ENCODE measurements at regions not wholly inside any gene's neighbourhood (a gene's known extent, or its start where the extent isn't known, plus 50 kb on each side); places are given as distances from the start of the nearest gene placed in this dataset.
"Not testable (repeated sequence)": the region's sequence is repeated elsewhere in the genome, so short reads cannot be mapped to it uniquely, and the experiment has no call there.

- TF ChIP-seq CTCF (IDR thresholded peaks at IDR 0.05) = no peak
- no peaks in the 10 kb centered on the region for H3K27me3 ChIP-seq (ENCODE audit: control insufficient read depth in 1 of 2, insufficient read depth in 2 of 2, low read length in 2 of 2)
- DNase-seq (no peak), ATAC-seq (ENCODE audit: poor library complexity) (no peak)
- H3K36me3 ChIP-seq (ENCODE audit: insufficient read depth, low read length) = no peaks in the 10 kb centered on the region
- no peaks in the 10 kb centered on the region for H3K4me1 ChIP-seq (ENCODE audit: insufficient read depth, low read length)
- H3K4me3 ChIP-seq (ENCODE audit: low read length) = no peak overlapping the region
- Mint-ChIP-seq H3K4me1 (ENCODE audit: low read depth) (no peaks in the 10 kb centered on the region), H3K27ac (no peak overlapping the region), H3K36me3 (ENCODE audit: low read depth) (no peaks in the 10 kb centered on the region), H3K27me3 (no peaks in the 10 kb centered on the region), H3K9me3 (peaks cover 7% of the 10 kb centered on the region), H3K4me3 (no peak overlapping the region)
- no peak overlapping the region for H3K27ac ChIP-seq (ENCODE audit: low read depth in 1 of 2, low read length in 2 of 2)
- peaks cover 0 to 3% of the 10 kb centered on the region in 2 experiments for H3K9me3 ChIP-seq (ENCODE audit: control insufficient read depth in 1 of 2, insufficient read depth in 1 of 2, low read length in 2 of 2)
- POLR2A ChIA-PET = no interaction called here
- CTCF ChIA-PET = no interaction called here
- intact Hi-C loops (cut with DNase I, micrococcal nuclease) = loop anchor here in 1 of 2 experiments (10.0 kb wide), 1 partner anchor 58 kb away; no protein-coding TSS in a partner anchor
Measured at GRCh38 chr14:83632375-83632774, 1897.6 kb upstream of the FLRT2 start.

DNA sequence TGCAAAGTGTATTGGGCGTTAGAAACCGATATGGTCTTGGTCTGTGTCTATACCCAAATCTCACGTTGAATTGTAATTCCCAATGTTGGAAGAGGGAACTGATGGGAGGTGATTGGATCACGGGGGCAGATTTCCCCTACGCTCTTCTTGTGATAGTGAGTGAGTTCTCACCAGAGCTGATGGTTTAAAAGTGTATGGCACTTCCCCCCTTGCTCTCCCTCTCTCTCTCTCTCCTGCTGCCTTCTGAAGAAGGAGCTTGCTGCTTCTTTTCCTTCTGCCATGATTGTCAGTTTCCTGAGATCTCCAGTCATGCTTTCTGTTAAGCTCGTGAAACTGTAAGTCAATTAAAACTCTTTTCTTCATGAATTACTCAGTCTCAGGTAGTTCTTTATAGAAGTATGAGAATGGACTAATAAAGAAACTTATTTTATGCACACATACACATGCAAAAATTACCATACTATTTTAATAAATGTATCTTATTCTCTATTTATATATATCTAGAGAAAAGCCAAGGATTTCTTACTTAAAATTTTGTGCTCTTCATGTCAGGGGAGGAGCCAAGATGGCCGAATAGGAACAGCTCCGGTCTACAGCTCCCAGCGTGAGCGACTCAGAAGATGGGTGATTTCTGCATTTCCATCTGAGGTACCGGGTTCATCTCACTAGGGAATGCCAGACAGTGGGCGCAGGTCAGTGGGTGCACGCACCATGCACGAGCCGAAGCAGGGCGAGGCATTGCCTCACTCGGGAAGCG, 1891.0 kb upstream of the FLRT2 start:
- H3K27ac ChIP-seq (ENCODE audit: low read depth in 1 of 2, low read length in 2 of 2) = no peak overlapping the region
- intact Hi-C loops (cut with DNase I, micrococcal nuclease) = loop anchor here in 1 of 2 experiments (10.0 kb wide), 1 partner anchor 64 kb away; no protein-coding TSS in a partner anchor
- no peaks in the 10 kb centered on the region for H3K36me3 ChIP-seq (ENCODE audit: insufficient read depth, low read length)
- ChIA-PET POLR2A (no interaction called here), CTCF (no interaction called here)
- ATAC-seq (ENCODE audit: poor library complexity) = no peak
- Mint-ChIP-seq H3K4me1 (ENCODE audit: low read depth) (no peaks in the 10 kb centered on the region), H3K9me3 (no peaks in the 10 kb centered on the region), H3K4me3 (no peak overlapping the region), H3K27me3 (no peaks in the 10 kb centered on the region), H3K36me3 (ENCODE audit: low read depth) (no peaks in the 10 kb centered on the region), H3K27ac (no peak overlapping the region)
- no peaks in the 10 kb centered on the region for H3K27me3 ChIP-seq (ENCODE audit: control insufficient read depth in 1 of 2, insufficient read depth in 2 of 2, low read length in 2 of 2)
- no peak overlapping the region for H3K4me3 ChIP-seq (ENCODE audit: low read length)
- peaks cover 0 to 7% of the 10 kb centered on the region in 2 experiments for H3K9me3 ChIP-seq (ENCODE audit: control insufficient read depth in 1 of 2, insufficient read depth in 1 of 2, low read length in 2 of 2)
- H3K4me1 ChIP-seq (ENCODE audit: insufficient read depth, low read length) = no peaks in the 10 kb centered on the region
- DNase-seq = no peak
- no peak for TF ChIP-seq CTCF (IDR thresholded peaks at IDR 0.05)

GRCh38 chr14:83639505-83639875, 1890.5 kb upstream of the FLRT2 start:
- POLR2A ChIA-PET; H3K27me3 ChIP-seq (ENCODE audit: control insufficient read depth in 1 of 2, insufficient read depth in 2 of 2, low read length in 2 of 2); H3K27ac ChIP-seq (ENCODE audit: low read depth in 1 of 2, low read length in 2 of 2); H3K4me3 ChIP-seq (ENCODE audit: low read length); H3K27me3 Mint-ChIP-seq; CTCF ChIA-PET; H3K4me1 ChIP-seq (ENCODE audit: insufficient read depth, low read length); H3K4me3 Mint-ChIP-seq; H3K36me3 ChIP-seq (ENCODE audit: insufficient read depth, low read length); ATAC-seq (ENCODE audit: poor library complexity); DNase-seq; H3K9me3 ChIP-seq (ENCODE audit: control insufficient read depth in 1 of 2, insufficient read depth in 1 of 2, low read length in 2 of 2); H3K27ac Mint-ChIP-seq; H3K4me1 Mint-ChIP-seq (ENCODE audit: low read depth); H3K36me3 Mint-ChIP-seq (ENCODE audit: low read depth); H3K9me3 Mint-ChIP-seq: not testable (repeated sequence)
- intact Hi-C loops (cut with DNase I, micrococcal nuclease) = loop anchor here in 1 of 2 experiments (10.0 kb wide), 1 partner anchor 65 kb away; no protein-coding TSS in a partner anchor

DNA sequence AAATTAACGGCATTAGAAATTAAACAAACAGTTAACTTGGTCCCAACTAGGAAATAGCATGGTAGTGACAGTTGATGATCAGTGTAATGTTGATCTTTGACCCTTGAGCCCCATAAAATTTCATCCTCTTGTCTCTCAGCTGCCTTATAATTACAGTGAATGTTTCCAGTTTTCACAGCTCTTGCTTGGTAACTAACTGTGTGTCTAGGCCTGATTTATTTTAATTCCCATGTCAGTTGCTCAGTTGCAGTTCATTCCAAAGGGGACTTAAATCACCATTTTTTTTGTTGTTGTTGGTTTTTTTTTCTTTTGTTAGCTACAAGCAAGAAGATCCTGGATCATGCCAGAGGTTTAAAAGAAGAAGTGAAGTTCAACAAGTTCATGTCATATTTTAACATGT, 1883.7 kb upstream of the FLRT2 start:
- intact Hi-C loops (cut with DNase I, micrococcal nuclease) = no loop called here
- CTCF ChIA-PET = no interaction called here
- POLR2A ChIA-PET = no interaction called here
- Histone ChIP-seq H3K27me3 (ENCODE audit: control insufficient read depth in 1 of 2, insufficient read depth in 2 of 2, low read length in 2 of 2) (no peaks in the 10 kb centered on the region), H3K36me3 (ENCODE audit: insufficient read depth, low read length) (no peaks in the 10 kb centered on the region), H3K4me3 (ENCODE audit: low read length) (no peak overlapping the region), H3K27ac (ENCODE audit: low read depth in 1 of 2, low read length in 2 of 2) (no peak overlapping the region), H3K9me3 (ENCODE audit: control insufficient read depth in 1 of 2, insufficient read depth in 1 of 2, low read length in 2 of 2) (peaks cover 0 to 8% of the 10 kb centered on the region in 2 experiments), H3K4me1 (ENCODE audit: insufficient read depth, low read length) (no peaks in the 10 kb centered on the region)
- Mint-ChIP-seq H3K4me1 (ENCODE audit: low read depth) (no peaks in the 10 kb centered on the region), H3K36me3 (ENCODE audit: low read depth) (no peaks in the 10 kb centered on the region), H3K27ac (no peak overlapping the region), H3K9me3 (peaks cover 13% of the 10 kb centered on the region), H3K27me3 (no peaks in the 10 kb centered on the region), H3K4me3 (no peak overlapping the region)
- ATAC-seq (ENCODE audit: poor library complexity) (no peak), DNase-seq (no peak)
- no peak for TF ChIP-seq CTCF (IDR thresholded peaks at IDR 0.05)

Measured in CD4-positive, alpha-beta T cell (primary cell).